PC-3 (cell line): ENCODE measurements at regions not wholly inside any gene's neighbourhood (a gene's known extent, or its start where the extent isn't known, plus 50 kb on each side); places are given as distances from the start of the nearest gene placed in this dataset.

Experiments
- CTCF ChIP-seq: fragments of 300-600 bp; sonication (generic); conservative IDR thresholded peaks from 2 replicates; pipeline ENCODE4 v1.5.1; 2017; ENCODE audit warnings: antibody characterized with exemption, low read depth, mild to moderate bottlenecking, low read length
- EZH2 ChIP-seq: fragments of 300-600 bp; sonication (generic); IDR thresholded peaks from one replicate; pipeline ENCODE4 v1.6.1; 2017; ENCODE audit warnings: antibody characterized with exemption, mild to moderate bottlenecking, low read length; ENCODE audit not compliant: unreplicated experiment
- EZH2phosphoT487 ChIP-seq: fragments of 300-600 bp; sonication (generic); IDR thresholded peaks from 2 replicates; pipeline ENCODE4 v1.6.1; 2018; ENCODE audit warnings: mild to moderate bottlenecking, antibody characterized with exemption, low read length, borderline replicate concordance

- TF ChIP-seq EZH2 = no peak
- no peak for TF ChIP-seq CTCF
- TF ChIP-seq EZH2phosphoT487 = no peak
Observed at GRCh38 chr22:27148886-27149470, 491.6 kb downstream of the MIAT start.
